BLaER1 (cell line): ENCODE measurements at regions not wholly inside any gene's neighbourhood (a gene's known extent, or its start where the extent isn't known, plus 50 kb on each side); places are given as distances from the start of the nearest gene placed in this dataset.
"Not testable (repeated sequence)": the region's sequence is repeated elsewhere in the genome, so short reads cannot be mapped to it uniquely, and the experiment has no call there.

Experiments
- H3K27ac ChIP-seq: shearing (Covaris generic); formaldehyde crosslinking; 2 replicates; pipeline ENCODE4 v1.8.1; 2022
- H3K27me3 ChIP-seq: shearing (Covaris generic); formaldehyde crosslinking; 2 replicates; pipeline ENCODE4 v1.8.1; 2022
- H3K36me3 ChIP-seq: shearing (Covaris generic); formaldehyde crosslinking; 2 replicates; pipeline ENCODE4 v1.8.1; 2022
- H3K4me1 ChIP-seq: shearing (Covaris generic); formaldehyde crosslinking; 2 replicates; pipeline ENCODE4 v1.8.1; 2022
- H3K4me2 ChIP-seq: shearing (Covaris generic); formaldehyde crosslinking; 2 replicates; pipeline ENCODE4 v1.8.1; 2022
- H3K4me3 ChIP-seq: shearing (Covaris generic); formaldehyde crosslinking; 2 replicates; pipeline ENCODE4 v1.8.1; 2022
- H3K9ac ChIP-seq: shearing (Covaris generic); formaldehyde crosslinking; 2 replicates; pipeline ENCODE4 v1.8.1; 2022
- H3K9me3 ChIP-seq: shearing (Covaris generic); formaldehyde crosslinking; 2 replicates; pipeline ENCODE4 v1.8.1; 2022
- H4K20me1 ChIP-seq: shearing (Covaris generic); formaldehyde crosslinking; 2 replicates; pipeline ENCODE4 v1.8.1; 2022
- Cebpa-rat ChIP-seq: shearing (Covaris generic); IDR thresholded peaks from 2 replicates; pipeline ENCODE4 v1.8.1; 2022

- Histone ChIP-seq H4K20me1 (no peaks in the 10 kb centered on the region), H3K9ac (no peak overlapping the region), H3K27ac (no peak overlapping the region), H3K36me3 (no peaks in the 10 kb centered on the region), H3K9me3 (no peaks in the 10 kb centered on the region), H3K4me2 (no peak overlapping the region), H3K27me3 (no peaks in the 10 kb centered on the region), H3K4me1 (no peaks in the 10 kb centered on the region), H3K4me3 (no peak overlapping the region)
- no peak for TF ChIP-seq Cebpa-rat
Measured at GRCh38 chr2:184186436-184186835, 411.9 kb upstream of the ZNF804A start.

DNA sequence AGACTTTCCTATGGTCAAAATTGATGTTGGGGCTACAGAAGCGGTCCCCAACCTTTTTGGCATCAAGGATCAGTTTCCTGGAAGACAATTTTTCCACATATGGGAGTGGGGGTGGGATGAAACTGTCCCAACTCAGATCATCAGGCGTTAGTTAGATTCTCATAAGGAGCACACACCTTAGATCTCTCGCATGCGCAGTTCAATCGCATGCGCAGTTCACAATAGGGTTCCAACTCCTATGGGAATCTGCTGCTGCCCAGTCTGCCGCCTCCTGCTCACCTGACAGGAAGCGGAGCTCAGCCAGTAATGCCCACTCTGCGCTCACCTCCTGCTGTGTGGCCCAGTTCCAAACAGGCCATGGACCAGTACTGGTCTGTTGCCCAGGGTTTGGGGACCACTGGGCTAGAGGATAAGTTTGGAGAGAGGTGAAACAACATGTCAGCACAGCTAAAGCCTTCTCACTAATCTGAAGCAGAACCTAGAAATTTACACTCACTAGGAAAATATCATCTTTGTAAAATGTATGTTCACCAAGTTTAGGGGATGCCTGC lies 410.8 kb upstream of the ZNF804A start:
- no peaks in the 10 kb centered on the region for H3K36me3 ChIP-seq
- no peaks in the 10 kb centered on the region for H4K20me1 ChIP-seq
- H3K9ac ChIP-seq: no peak overlapping the region
- no peak overlapping the region for H3K27ac ChIP-seq
- H3K4me3 ChIP-seq: no peak overlapping the region
- TF ChIP-seq Cebpa-rat: no peak
- H3K27me3 ChIP-seq: no peaks in the 10 kb centered on the region
- no peaks in the 10 kb centered on the region for H3K9me3 ChIP-seq
- no peaks in the 10 kb centered on the region for H3K4me1 ChIP-seq
- no peak overlapping the region for H3K4me2 ChIP-seq

DNA sequence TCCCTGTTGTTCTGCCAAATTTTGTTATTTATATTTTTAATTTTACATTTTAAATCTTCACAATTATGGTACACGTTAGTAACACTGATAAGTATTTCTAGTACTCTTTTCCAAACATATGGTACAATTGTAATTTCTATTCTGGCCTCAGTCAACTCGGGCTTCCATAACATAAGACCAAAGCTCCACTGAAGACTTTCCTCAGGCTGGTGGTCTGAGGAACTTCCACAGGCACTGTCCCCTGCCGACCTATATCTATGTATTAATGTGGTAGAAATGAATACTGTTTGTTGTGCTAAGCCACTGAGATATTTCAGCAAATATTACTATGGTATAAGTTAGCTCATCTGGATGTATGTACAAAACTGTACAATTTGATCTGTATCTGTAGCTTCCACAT lies 407.6 kb upstream of the ZNF804A start:
- no peaks in the 10 kb centered on the region for H4K20me1 ChIP-seq
- no peak for TF ChIP-seq Cebpa-rat
- H3K4me2 ChIP-seq: no peak overlapping the region
- H3K4me1 ChIP-seq: no peaks in the 10 kb centered on the region
- no peaks in the 10 kb centered on the region for H3K27me3 ChIP-seq
- H3K27ac ChIP-seq: no peak overlapping the region
- no peaks in the 10 kb centered on the region for H3K36me3 ChIP-seq
- no peak overlapping the region for H3K4me3 ChIP-seq
- no peak overlapping the region for H3K9ac ChIP-seq
- no peaks in the 10 kb centered on the region for H3K9me3 ChIP-seq

DNA sequence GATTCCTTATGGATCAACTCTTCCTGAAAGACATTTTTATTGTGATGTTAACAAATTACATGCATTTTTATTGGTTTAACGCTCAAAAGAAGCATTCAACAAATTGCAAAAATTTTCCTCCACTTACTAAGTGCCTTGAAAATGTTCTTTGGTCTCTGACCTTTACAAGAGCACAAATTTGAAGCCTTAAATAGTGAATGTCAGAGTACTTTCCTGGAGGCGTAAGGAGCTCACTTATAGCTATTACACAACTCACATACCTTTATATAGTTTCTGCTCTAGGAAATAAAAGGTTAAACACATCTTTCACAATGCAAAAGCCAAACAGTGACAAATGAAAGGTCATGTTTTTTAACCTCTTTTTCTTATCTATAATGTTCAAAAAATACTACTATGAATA lies 405.7 kb upstream of the ZNF804A start:
- H3K9me3 ChIP-seq: no peaks in the 10 kb centered on the region
- H3K27ac ChIP-seq: no peak overlapping the region
- H3K9ac ChIP-seq: no peak overlapping the region
- H3K36me3 ChIP-seq: no peaks in the 10 kb centered on the region
- H3K4me1 ChIP-seq: no peaks in the 10 kb centered on the region
- no peaks in the 10 kb centered on the region for H3K27me3 ChIP-seq
- no peak overlapping the region for H3K4me3 ChIP-seq
- no peaks in the 10 kb centered on the region for H4K20me1 ChIP-seq
- TF ChIP-seq Cebpa-rat: no peak
- H3K4me2 ChIP-seq: no peak overlapping the region

- no peaks in the 10 kb centered on the region for H3K27me3 ChIP-seq
- no peak overlapping the region for H3K27ac ChIP-seq
- no peak overlapping the region for H3K4me3 ChIP-seq
- H3K4me2 ChIP-seq: no peak overlapping the region
- no peak overlapping the region for H3K9ac ChIP-seq
- no peaks in the 10 kb centered on the region for H3K9me3 ChIP-seq
- TF ChIP-seq Cebpa-rat: no peak
- H4K20me1 ChIP-seq: no peaks in the 10 kb centered on the region
- no peaks in the 10 kb centered on the region for H3K36me3 ChIP-seq
- no peaks in the 10 kb centered on the region for H3K4me1 ChIP-seq
Measured at GRCh38 chr2:184197413-184197812, 400.9 kb upstream of the ZNF804A start.

- H3K36me3 ChIP-seq, H3K9me3 ChIP-seq, H3K27ac ChIP-seq, H3K27me3 ChIP-seq, H3K4me2 ChIP-seq, H3K9ac ChIP-seq, H3K4me3 ChIP-seq, H4K20me1 ChIP-seq, H3K4me1 ChIP-seq: not testable (repeated sequence)
Measured at GRCh38 chr2:184198791-184199190, 399.5 kb upstream of the ZNF804A start.

DNA sequence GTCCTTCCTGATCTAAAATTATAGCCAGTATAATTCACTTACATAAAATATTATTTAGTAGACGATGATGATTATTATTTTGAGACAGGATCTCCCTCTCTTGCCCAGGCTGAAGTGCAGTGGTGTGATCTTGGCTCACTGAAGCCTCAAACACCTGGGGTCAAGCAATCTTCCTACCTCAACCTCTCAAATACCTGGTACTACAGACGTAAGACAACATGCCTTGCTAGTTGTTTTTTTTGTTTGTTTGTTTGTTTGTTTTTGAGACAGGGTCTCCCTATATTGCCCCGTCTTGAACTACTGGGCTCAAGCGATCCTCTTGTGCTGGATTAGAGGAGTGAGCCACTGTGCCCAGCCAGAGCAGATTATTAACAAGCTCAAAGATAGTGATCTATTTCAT lies 399.1 kb upstream of the ZNF804A start:
- TF ChIP-seq Cebpa-rat: no peak
- Histone ChIP-seq H3K9ac (no peak overlapping the region), H3K4me3 (no peak overlapping the region), H3K36me3 (no peaks in the 10 kb centered on the region), H4K20me1 (no peaks in the 10 kb centered on the region), H3K27me3 (no peaks in the 10 kb centered on the region), H3K27ac (no peak overlapping the region), H3K4me1 (no peaks in the 10 kb centered on the region), H3K4me2 (no peak overlapping the region), H3K9me3 (no peaks in the 10 kb centered on the region)

DNA sequence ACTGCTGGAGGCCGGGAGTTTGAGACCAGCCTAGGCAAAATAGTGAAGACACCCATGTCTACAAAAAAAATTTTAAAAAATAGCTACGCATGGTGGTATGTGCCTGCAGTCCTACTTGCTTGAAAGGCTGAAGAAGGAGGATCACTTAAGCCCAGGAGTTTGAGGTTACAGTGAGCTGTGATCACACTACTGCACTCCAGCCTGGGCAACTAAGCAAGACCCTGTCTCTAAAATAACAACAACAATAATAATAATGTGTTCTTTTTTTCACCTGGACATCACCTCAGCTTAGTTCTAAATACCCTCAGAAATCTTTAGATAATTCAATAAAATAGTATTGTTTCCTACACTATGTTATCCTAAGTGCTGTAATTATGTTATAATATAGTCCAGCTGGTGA lies 397.1 kb upstream of the ZNF804A start:
- Histone ChIP-seq H3K9ac (no peak overlapping the region), H3K27me3 (no peaks in the 10 kb centered on the region), H3K4me1 (no peaks in the 10 kb centered on the region), H3K27ac (no peak overlapping the region), H3K4me3 (no peak overlapping the region), H4K20me1 (no peaks in the 10 kb centered on the region), H3K4me2 (no peak overlapping the region), H3K9me3 (no peaks in the 10 kb centered on the region), H3K36me3 (no peaks in the 10 kb centered on the region)
- no peak for TF ChIP-seq Cebpa-rat

GRCh38 chr2:184203661-184204060 lies 394.7 kb upstream of the ZNF804A start:
- no peaks in the 10 kb centered on the region for H3K9me3 ChIP-seq
- no peak overlapping the region for H3K4me3 ChIP-seq
- H4K20me1 ChIP-seq: no peaks in the 10 kb centered on the region
- H3K36me3 ChIP-seq: no peaks in the 10 kb centered on the region
- H3K4me2 ChIP-seq: no peak overlapping the region
- no peak overlapping the region for H3K9ac ChIP-seq
- no peaks in the 10 kb centered on the region for H3K27me3 ChIP-seq
- H3K4me1 ChIP-seq: no peaks in the 10 kb centered on the region
- no peak for TF ChIP-seq Cebpa-rat
- H3K27ac ChIP-seq: no peak overlapping the region

- Histone ChIP-seq H4K20me1 (no peaks in the 10 kb centered on the region), H3K27me3 (no peaks in the 10 kb centered on the region), H3K4me3 (no peak overlapping the region), H3K36me3 (no peaks in the 10 kb centered on the region), H3K9ac (no peak overlapping the region), H3K4me1 (no peaks in the 10 kb centered on the region), H3K9me3 (no peaks in the 10 kb centered on the region), H3K27ac (no peak overlapping the region), H3K4me2 (no peak overlapping the region)
- TF ChIP-seq Cebpa-rat: no peak
Measured at GRCh38 chr2:184205048-184205596, 393.2 kb upstream of the ZNF804A start.

DNA sequence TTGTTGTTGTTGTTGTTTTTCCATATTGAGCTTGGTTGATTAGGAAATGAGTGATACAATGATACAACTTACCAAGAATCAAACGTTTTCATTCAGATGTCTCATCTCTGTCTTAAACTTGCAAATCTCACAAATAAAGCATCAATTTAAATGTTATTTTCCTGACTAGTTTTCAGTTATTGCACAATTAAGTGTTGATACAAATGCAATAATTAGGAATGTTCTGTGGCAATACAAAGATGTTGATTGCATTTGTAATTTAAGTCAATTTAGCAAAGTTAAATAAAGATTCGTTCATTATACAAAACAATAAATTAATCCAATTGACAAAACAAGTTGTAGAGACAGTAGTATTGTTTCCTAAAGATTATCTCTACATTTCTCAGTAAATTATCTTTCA lies 392.3 kb upstream of the ZNF804A start:
- Histone ChIP-seq H3K36me3 (no peaks in the 10 kb centered on the region), H3K4me1 (no peaks in the 10 kb centered on the region), H3K27ac (no peak overlapping the region), H4K20me1 (no peaks in the 10 kb centered on the region), H3K4me2 (no peak overlapping the region), H3K4me3 (no peak overlapping the region), H3K9me3 (no peaks in the 10 kb centered on the region), H3K27me3 (no peaks in the 10 kb centered on the region), H3K9ac (no peak overlapping the region)
- TF ChIP-seq Cebpa-rat: no peak
